K562 (cell line): ENCODE measurements at regions not wholly inside any gene's neighbourhood (a gene's known extent, or its start where the extent isn't known, plus 50 kb on each side); places are given as distances from the start of the nearest gene placed in this dataset.

Source experiments
- CBX2 ChIP-seq: fragments of 200-600 bp; sonication (generic); IDR thresholded peaks from one replicate; pipeline ENCODE4 v1.6.1; 2012; ENCODE audit warnings: mild to moderate bottlenecking, low read length, inconsistent platforms; ENCODE audit not compliant: insufficient read depth, poor library complexity, severe bottlenecking
- CREB1 ChIP-seq, 2 experiments: sonication (generic) in 1 of 2; formaldehyde crosslinking in 1 of 2; IDR thresholded peaks; 2 replicates each; pipeline versions ENCODE4 v1.6.1 to v1.8.0; 2012 to 2022; ENCODE audit warnings: inconsistent platforms in 1 of 2, mild to moderate bottlenecking in 1 of 2, missing genetic modification reagents in 1 of 2, moderate library complexity in 1 of 2
- DACH1 ChIP-seq: fragments of 450-650 bp; IDR thresholded peaks from 2 replicates; pipeline ENCODE4 v1.6.1; 2018; ENCODE audit not compliant: partially characterized antibody
- E2F6 ChIP-seq, 2 experiments: IDR thresholded peaks; 2 replicates each; pipeline ENCODE4 v1.6.1; 2011; ENCODE audit warnings: borderline replicate concordance in 1 of 2, control low read depth in 1 of 2, low read depth in 1 of 2, low read length in 1 of 2, mild to moderate bottlenecking in 1 of 2, mixed read lengths in 1 of 2, moderate library complexity in 1 of 2; ENCODE audit not compliant: insufficient read depth in 1 of 2, insufficient read length in 1 of 2, poor library complexity in 1 of 2, severe bottlenecking in 1 of 2; ENCODE audit errors: extremely low read depth in 1 of 2
- GTF3C2 ChIP-seq: IDR thresholded peaks from 3 replicates; pipeline ENCODE4 v1.6.1; 2011; ENCODE audit warnings: borderline replicate concordance, mild to moderate bottlenecking, moderate library complexity; ENCODE audit not compliant: insufficient read length; ENCODE audit errors: extremely low read depth
- HDAC1 ChIP-seq, 2 experiments: fragments of 450-650 bp; IDR thresholded peaks; 2 replicates each; pipeline ENCODE4 v1.6.1; 2016 to 2017; ENCODE audit warnings: inconsistent platforms in 1 of 2, mild to moderate bottlenecking in 1 of 2, moderate library complexity in 1 of 2
- ILK ChIP-seq: fragments of 450-650 bp; IDR thresholded peaks from 2 replicates; pipeline ENCODE4 v1.6.1; 2016; ENCODE audit warnings: missing genetic modification characterization, low read depth, mild to moderate bottlenecking, missing compliant biosample characterization, moderate library complexity, borderline replicate concordance
- JUN ChIP-seq, 2 experiments: sonication (generic) in 1 of 2; formaldehyde crosslinking in 1 of 2; IDR thresholded peaks; 2 replicates each; pipeline versions ENCODE4 v1.6.1 to v1.8.0; 2012 to 2022; ENCODE audit warnings: borderline replicate concordance in 2 of 2, mild to moderate bottlenecking in 2 of 2, improper control_type of control experiment in 1 of 2, low read depth in 1 of 2, low read length in 1 of 2, missing genetic modification reagents in 1 of 2
- L3MBTL2 ChIP-seq: fragments of 450-650 bp; IDR thresholded peaks from 2 replicates; pipeline ENCODE4 v1.6.1; 2016; ENCODE audit warnings: mild to moderate bottlenecking, moderate library complexity
- MYC ChIP-seq, 2 experiments: fragments of 250-450 bp in 1 of 2; sonication (Bioruptor Pico) in 1 of 2; IDR thresholded peaks; 2 replicates each; pipeline versions ENCODE4 v1.5.1 to v1.6.1; 2012 to 2021; ENCODE audit warnings: low read depth in 2 of 2, borderline replicate concordance in 1 of 2, improper control_type of control experiment in 1 of 2, low read length in 1 of 2, mild to moderate bottlenecking in 1 of 2, moderate library complexity in 1 of 2
- RBFOX2 ChIP-seq: fragments of 200-400 bp; formaldehyde crosslinking; IDR thresholded peaks from 2 replicates; pipeline ENCODE4 v1.6.1; 2017; ENCODE audit warnings: low read depth, mild to moderate bottlenecking, low read length, moderate library complexity
- SNRNP70 ChIP-seq: fragments of 200-400 bp; formaldehyde crosslinking; optimal IDR thresholded peaks from 2 replicates; pipeline ENCODE3; 2017; ENCODE audit warnings: low read depth, low read length
- ZNF583 ChIP-seq: fragments of 250-450 bp; sonication (Bioruptor Pico); IDR thresholded peaks from 2 replicates; pipeline ENCODE4 v1.4.0; 2020
- TF ChIP-seq, protein P1 (sequence below): sonication (generic); formaldehyde crosslinking; IDR thresholded peaks from 2 replicates; pipeline ENCODE4 v1.8.0; 2022; ENCODE audit warnings: missing genetic modification reagents, mild to moderate bottlenecking, moderate library complexity, borderline replicate concordance
- TF ChIP-seq, protein P2 (sequence below): fragments of 450-650 bp; IDR thresholded peaks from 2 replicates; pipeline ENCODE4 v1.6.1; 2016; ENCODE audit warnings: low read depth, mild to moderate bottlenecking, moderate library complexity
- TF ChIP-seq, protein P3 (sequence below): fragments of 250-450 bp; sonication (Bioruptor Pico); IDR thresholded peaks from 2 replicates; pipeline ENCODE4 v1.4.0; 2020; ENCODE audit warnings: borderline replicate concordance

GRCh38 chr5:8057769-8058168, 188.8 kb downstream of the MTRR start (continued):
- TF ChIP-seq GTF3C2 (no peak), CREB1 (IDR thresholded peaks at IDR 0.05) (no peak), CREB1 (CRISPR knock-in tag; IDR thresholded peaks at IDR 0.05) (no peak), CBX2 (no peak), SNRNP70 (no peak), MYC (IDR thresholded peaks at IDR 0.05; ENCODE audit: low read depth, low read length) (0 out of 2 replicates have a peak, but pooled peaks have one; percentile 55), MYC (CRISPR knock-in tag; IDR thresholded peaks at IDR 0.05; ENCODE audit: borderline replicate concordance, low read depth) (no peak), ZNF583 (CRISPR knock-in tag) (no peak), RBFOX2 (no peak), E2F6 (IDR thresholded peaks at IDR 0.05; ENCODE audit: borderline replicate concordance in 1 of 2, extremely low read depth in 1 of 2, insufficient read depth in 1 of 2, insufficient read length in 1 of 2, low read depth in 1 of 2, low read length in 1 of 2, poor library complexity in 1 of 2, severe bottlenecking in 1 of 2) (peak in 1 of 2 experiments; percentile 33), L3MBTL2 (peak; percentile 48; the same call in 1 of the 2 replicates), ILK (tag) (no peak), JUN (IDR thresholded peaks at IDR 0.05; ENCODE audit: borderline replicate concordance, low read depth, low read length) (no peak), JUN (CRISPR knock-in tag; IDR thresholded peaks at IDR 0.05; ENCODE audit: borderline replicate concordance) (no peak), HDAC1 (IDR thresholded peaks at IDR 0.05) (peak; percentile 62 to 97; a peak in 3 of 4 replicates), DACH1 (no peak)
- TF ChIP-seq, protein P1, sequence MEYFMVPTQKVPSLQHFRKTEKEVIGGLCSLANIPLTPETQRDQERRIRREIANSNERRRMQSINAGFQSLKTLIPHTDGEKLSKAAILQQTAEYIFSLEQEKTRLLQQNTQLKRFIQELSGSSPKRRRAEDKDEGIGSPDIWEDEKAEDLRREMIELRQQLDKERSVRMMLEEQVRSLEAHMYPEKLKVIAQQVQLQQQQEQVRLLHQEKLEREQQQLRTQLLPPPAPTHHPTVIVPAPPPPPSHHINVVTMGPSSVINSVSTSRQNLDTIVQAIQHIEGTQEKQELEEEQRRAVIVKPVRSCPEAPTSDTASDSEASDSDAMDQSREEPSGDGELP: 0 out of 2 replicates have a peak, but pooled peaks have one; percentile 30
- TF ChIP-seq, protein P2, sequence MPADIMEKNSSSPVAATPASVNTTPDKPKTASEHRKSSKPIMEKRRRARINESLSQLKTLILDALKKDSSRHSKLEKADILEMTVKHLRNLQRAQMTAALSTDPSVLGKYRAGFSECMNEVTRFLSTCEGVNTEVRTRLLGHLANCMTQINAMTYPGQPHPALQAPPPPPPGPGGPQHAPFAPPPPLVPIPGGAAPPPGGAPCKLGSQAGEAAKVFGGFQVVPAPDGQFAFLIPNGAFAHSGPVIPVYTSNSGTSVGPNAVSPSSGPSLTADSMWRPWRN: no peak
- TF ChIP-seq, protein P3, sequence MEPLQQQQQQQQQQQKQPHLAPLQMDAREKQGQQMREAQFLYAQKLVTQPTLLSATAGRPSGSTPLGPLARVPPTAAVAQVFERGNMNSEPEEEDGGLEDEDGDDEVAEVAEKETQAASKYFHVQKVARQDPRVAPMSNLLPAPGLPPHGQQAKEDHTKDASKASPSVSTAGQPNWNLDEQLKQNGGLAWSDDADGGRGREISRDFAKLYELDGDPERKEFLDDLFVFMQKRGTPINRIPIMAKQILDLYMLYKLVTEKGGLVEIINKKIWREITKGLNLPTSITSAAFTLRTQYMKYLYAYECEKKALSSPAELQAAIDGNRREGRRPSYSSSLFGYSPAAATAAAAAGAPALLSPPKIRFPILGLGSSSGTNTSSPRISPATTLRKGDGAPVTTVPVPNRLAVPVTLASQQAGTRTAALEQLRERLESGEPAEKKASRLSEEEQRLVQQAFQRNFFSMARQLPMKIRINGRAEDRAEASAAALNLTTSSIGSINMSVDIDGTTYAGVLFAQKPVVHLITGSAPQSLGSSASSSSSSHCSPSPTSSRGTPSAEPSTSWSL (CRISPR knock-in tag): no peak
